HAP-1 (cell line): ENCODE measurements at regions not wholly inside any gene's neighbourhood (a gene's known extent, or its start where the extent isn't known, plus 50 kb on each side); places are given as distances from the start of the nearest gene placed in this dataset.
A peak's percentile ranks its signal among the peaks of the same experiment; 100 is the strongest.

ENCODE experiments used
- DNase-seq, 2 experiments: peaks; one replicate each; pipeline ENCODE4 v3.0.0-alpha.2; 2016 to 2020; ENCODE audit warnings: low spot score in 2 of 2
- H3K27me3 ChIP-seq: fragments of 250-450 bp; sonication (Bioruptor Pico); 2 replicates; pipeline ENCODE4 v1.5.1; 2020; ENCODE audit warnings: low read depth, mild to moderate bottlenecking, moderate library complexity
- H3K36me3 ChIP-seq: fragments of 250-450 bp; sonication (Bioruptor Pico); replicated peaks from 2 replicates; pipeline ENCODE4 v1.5.1; 2020; ENCODE audit warnings: mild to moderate bottlenecking
- H3K4me1 ChIP-seq: fragments of 250-450 bp; sonication (Bioruptor Pico); 2 replicates; pipeline ENCODE4 v1.5.1; 2020; ENCODE audit warnings: mild to moderate bottlenecking
- H3K4me3 ChIP-seq: fragments of 250-450 bp; sonication (Bioruptor Pico); 2 replicates; pipeline ENCODE4 v1.5.1; 2020; ENCODE audit warnings: mild to moderate bottlenecking, moderate library complexity
- H3K9me3 ChIP-seq: fragments of 250-450 bp; sonication (Bioruptor Pico); 2 replicates; pipeline ENCODE4 v1.5.1; 2020; ENCODE audit warnings: mild to moderate bottlenecking, moderate library complexity
- in situ Hi-C: fragments of 300-500 bp; cut with MboI; formaldehyde crosslinking; loops from 3 replicates; pipeline ENCODE4 v1.14.3; 2020; ENCODE audit warnings: low sequenced_read_pairs, inconsistent platforms, mixed read lengths

DNA sequence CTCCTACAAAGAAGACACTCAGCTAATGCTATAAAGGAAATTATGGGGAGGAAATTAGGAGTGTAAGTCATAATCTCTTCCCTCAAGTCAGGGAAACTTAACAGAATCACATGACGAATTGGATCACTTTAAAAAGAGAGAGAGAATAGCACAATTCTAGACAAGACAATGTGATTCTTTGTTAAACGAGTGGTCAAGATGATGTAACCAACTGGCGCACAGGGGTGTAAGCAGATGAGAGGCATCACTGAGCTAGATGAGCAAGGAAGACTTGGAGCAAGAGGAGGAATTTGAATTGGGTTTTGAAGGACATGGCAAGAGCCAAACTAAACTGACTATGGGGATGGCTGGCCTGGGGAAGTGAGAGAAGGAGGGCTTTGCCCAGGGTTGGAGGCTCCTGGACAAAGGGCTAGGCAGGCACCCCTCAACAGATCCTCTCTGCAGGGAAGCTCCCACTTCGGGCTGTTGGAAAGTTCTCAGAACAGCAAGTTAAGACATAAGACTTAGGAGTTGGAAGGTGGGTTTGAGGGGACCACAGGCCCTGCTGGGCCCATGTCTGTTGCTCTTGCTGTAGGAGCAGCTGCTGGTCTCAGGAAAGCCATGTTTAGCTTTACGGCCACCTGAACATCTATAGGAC lies 123.9 kb upstream of the GRIK3 start:
- Histone ChIP-seq H3K9me3 (no peaks in the 10 kb centered on the region), H3K4me3 (no peak overlapping the region), H3K4me1 (no peaks in the 10 kb centered on the region), H3K36me3 (no peaks in the 10 kb centered on the region), H3K27me3 (no peaks in the 10 kb centered on the region)
- in situ Hi-C loops: no loop called here
- no peak for DNase-seq

DNA sequence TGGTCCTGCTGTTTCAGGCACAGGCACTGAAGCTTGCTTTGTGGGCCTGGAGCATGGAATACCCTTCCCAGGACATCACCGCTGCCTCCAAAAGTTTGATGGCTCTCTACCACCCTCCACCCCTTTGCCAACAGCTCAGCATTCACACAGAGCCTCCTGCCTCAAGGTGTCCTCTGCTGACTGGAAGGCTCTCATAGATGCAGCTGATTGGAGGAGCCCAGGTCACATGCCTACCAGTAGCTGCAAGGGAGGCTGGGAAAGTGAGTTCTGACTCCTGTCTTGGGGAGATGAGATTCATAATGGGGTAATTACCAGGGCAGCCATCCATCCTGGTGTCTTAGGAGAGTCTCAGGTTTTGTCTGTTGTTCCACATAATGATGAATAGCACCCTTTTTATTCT lies 124.8 kb upstream of the GRIK3 start:
- H3K4me3 ChIP-seq: no peak overlapping the region
- H3K27me3 ChIP-seq: no peaks in the 10 kb centered on the region
- H3K4me1 ChIP-seq: no peaks in the 10 kb centered on the region
- no peaks in the 10 kb centered on the region for H3K9me3 ChIP-seq
- in situ Hi-C loops: no loop called here
- DNase-seq: no peak
- H3K36me3 ChIP-seq: no peaks in the 10 kb centered on the region

DNA sequence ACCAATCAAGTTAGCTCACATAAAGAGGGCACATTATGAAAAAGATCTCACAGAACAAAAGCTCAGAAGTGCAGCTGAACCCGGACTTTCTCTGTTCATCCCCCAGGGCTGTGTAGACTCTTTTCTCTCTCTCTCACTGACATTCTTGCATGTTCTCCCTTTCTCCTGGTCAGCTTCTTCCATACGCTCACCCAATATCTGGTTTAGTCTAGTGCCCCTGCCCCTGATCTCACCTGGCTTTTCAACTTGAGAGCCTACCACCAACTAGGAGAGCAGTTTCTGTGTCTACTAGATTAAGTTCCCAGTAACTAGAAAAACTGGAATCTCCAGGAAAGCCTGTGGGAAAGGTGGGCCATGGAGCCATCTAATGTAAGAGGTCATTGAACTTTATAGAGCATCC lies 126.9 kb upstream of the GRIK3 start:
- DNase-seq: no peak
- Histone ChIP-seq H3K4me1 (no peaks in the 10 kb centered on the region), H3K4me3 (no peak overlapping the region), H3K27me3 (no peaks in the 10 kb centered on the region), H3K9me3 (no peaks in the 10 kb centered on the region), H3K36me3 (no peaks in the 10 kb centered on the region)
- in situ Hi-C loops: no loop called here

DNA sequence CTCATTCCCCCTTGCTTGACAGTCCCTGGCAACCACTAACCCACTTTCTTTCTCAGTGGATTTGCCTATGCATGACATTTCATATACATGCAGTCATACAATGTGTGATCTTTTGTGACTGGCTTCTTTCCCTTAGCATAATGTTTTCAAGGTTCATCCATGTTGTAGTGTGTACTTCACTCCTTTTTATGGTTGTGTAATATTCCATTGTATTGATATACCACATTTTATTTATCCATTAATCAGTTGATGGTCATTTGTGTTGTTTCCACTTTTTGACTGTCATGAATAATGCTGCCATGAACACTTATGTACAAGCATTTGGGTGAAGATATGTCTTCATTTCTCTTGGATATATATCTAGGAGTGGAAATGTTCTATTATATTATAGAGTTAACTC lies 127.7 kb upstream of the GRIK3 start:
- no peak for DNase-seq
- H3K9me3 ChIP-seq: no peaks in the 10 kb centered on the region
- in situ Hi-C loops: no loop called here
- H3K4me1 ChIP-seq: no peaks in the 10 kb centered on the region
- no peak overlapping the region for H3K4me3 ChIP-seq
- no peaks in the 10 kb centered on the region for H3K27me3 ChIP-seq
- no peaks in the 10 kb centered on the region for H3K36me3 ChIP-seq

DNA sequence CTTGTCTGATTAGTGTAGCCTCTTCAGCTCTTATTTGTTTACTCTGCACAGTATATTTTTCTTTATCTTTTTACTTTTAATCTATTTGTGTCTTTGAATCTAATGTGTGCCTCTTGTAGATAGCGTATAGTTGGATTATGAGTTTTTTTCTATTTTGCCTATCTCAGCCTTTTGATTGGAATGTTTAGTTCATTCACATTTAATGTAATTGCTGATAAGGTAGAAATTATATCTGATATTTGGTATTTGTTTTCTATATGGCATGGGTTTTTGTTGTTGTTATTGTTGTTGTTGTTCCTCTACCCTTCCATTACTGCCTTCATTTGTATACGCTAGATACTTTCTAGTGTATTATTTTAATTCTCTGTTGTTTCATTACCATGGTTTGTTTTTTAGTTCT lies 131.7 kb upstream of the GRIK3 start:
- no peak overlapping the region for H3K4me3 ChIP-seq
- no peaks in the 10 kb centered on the region for H3K9me3 ChIP-seq
- no peaks in the 10 kb centered on the region for H3K27me3 ChIP-seq
- DNase-seq: no peak
- in situ Hi-C loops: no loop called here
- no peaks in the 10 kb centered on the region for H3K36me3 ChIP-seq
- H3K4me1 ChIP-seq: no peaks in the 10 kb centered on the region

DNA sequence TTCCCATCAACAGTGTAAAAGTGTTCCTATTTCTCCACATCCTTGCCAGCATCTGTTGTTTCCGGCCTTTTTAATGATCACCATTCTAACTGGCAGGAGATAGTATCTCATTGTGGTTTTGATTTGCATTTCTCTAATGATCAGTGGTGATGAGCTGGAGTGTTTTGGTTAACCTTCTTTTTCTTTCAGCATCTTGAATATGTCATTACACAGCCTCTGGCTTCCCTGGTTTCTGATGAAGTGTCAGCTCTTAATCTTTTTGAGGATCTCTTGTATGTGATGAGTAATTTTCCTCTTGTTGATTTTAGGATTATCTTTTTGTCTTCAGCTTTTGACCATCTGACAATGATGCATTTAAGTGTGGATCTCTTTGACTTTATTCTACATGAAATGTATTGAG lies 133.2 kb upstream of the GRIK3 start:
- Histone ChIP-seq H3K4me3 (no peak overlapping the region), H3K27me3 (no peaks in the 10 kb centered on the region), H3K36me3 (no peaks in the 10 kb centered on the region), H3K4me1 (no peaks in the 10 kb centered on the region), H3K9me3 (no peaks in the 10 kb centered on the region)
- in situ Hi-C loops: no loop called here
- no peak for DNase-seq

DNA sequence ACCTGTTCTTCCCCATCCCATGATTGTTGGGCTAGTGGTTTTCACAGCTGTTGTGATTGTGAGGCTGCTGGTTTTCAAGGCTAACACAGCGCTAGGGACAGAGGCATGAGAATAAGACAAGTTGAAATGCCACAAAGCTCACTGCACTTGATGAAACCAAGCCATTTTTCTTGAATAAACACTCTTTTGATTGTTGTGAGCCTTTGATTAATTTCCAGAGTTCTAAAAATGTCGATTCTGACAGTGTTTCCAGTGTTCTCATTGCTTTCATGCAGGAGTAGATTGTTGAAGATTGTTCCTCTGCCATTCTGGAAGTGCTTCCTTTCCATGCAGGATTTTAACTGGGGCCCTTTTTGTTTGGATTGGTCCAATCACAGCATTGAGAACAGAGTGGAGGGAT lies 134.9 kb upstream of the GRIK3 start:
- no peaks in the 10 kb centered on the region for H3K36me3 ChIP-seq
- no peaks in the 10 kb centered on the region for H3K27me3 ChIP-seq
- no peaks in the 10 kb centered on the region for H3K4me1 ChIP-seq
- H3K4me3 ChIP-seq: no peak overlapping the region
- DNase-seq: no peak
- H3K9me3 ChIP-seq: no peaks in the 10 kb centered on the region
- in situ Hi-C loops: no loop called here

DNA sequence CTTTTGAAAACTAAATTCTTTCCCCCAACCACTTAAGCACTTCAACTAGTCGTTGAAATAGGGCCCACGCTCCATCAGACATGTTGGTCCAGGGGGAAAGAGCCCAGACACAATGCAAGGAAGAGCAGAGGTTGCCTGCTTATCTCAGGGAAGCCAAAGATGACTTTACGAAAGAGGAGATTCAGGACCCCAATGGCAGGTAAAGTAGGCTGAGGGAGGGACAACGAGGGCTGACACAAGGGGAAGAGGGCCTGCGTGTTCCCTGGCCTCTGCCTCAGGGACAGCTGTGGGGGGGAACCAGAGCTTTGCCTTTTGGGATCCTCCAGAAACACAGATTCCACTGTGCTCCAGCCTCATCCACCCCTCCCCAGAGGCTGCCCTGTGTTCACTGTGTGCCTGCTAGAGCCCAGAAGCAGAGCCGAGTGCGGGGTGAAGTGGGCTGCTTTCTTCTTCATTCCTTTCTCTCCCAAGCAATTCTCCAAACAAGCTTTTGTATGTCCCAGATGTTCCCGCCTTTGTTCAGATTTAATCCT lies 135.5 kb upstream of the GRIK3 start:
- peak in 1 of 2 experiments; percentile 2 for DNase-seq
- Histone ChIP-seq H3K4me1 (no peaks in the 10 kb centered on the region), H3K9me3 (no peaks in the 10 kb centered on the region), H3K4me3 (no peak overlapping the region), H3K36me3 (no peaks in the 10 kb centered on the region), H3K27me3 (no peaks in the 10 kb centered on the region)
- in situ Hi-C loops: no loop called here

DNA sequence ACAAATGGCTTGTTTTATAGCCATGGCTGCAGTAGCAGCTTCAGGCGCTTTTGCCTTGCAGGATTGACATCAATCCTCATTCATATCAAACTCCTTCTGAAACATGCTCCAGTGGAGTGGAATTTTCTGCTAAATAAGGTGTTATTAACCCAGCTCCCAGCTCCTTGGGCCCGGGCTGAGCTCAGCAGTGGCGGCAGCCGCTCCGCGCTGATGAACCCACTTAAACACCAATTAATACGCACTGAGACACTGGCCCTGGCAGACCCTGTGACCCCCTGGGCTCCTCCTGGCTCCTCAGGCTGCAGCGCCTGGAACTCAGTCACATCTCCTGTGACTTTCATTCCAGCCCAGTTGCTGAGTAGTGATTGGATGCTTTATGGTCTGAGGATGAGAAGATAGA lies 137.4 kb upstream of the GRIK3 start:
- in situ Hi-C loops: no loop called here
- Histone ChIP-seq H3K9me3 (no peaks in the 10 kb centered on the region), H3K27me3 (no peaks in the 10 kb centered on the region), H3K4me1 (no peaks in the 10 kb centered on the region), H3K4me3 (no peak overlapping the region), H3K36me3 (no peaks in the 10 kb centered on the region)
- no peak for DNase-seq

DNA sequence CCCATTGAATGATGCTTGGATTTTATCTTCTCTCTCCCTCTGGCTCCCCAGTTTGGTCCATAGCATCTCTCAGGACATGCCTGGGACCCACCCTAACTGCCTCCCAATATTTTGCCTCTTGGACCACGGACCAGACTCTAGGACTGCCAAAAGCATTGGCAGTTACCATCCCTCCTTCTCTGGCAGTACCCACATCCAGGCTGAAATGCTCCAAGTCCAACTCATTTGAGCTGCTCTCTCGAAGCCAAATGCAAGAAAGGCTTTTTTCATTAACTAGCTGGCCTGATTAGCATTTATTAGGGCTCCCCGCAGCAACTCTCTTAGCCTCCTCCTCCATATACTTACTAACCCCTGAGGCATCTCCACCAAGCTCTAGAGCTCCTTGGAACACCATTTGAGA lies 140.0 kb upstream of the GRIK3 start:
- in situ Hi-C loops: no loop called here
- H3K4me1 ChIP-seq: no peaks in the 10 kb centered on the region
- H3K4me3 ChIP-seq: no peak overlapping the region
- no peaks in the 10 kb centered on the region for H3K27me3 ChIP-seq
- no peaks in the 10 kb centered on the region for H3K36me3 ChIP-seq
- no peaks in the 10 kb centered on the region for H3K9me3 ChIP-seq
- DNase-seq: no peak

DNA sequence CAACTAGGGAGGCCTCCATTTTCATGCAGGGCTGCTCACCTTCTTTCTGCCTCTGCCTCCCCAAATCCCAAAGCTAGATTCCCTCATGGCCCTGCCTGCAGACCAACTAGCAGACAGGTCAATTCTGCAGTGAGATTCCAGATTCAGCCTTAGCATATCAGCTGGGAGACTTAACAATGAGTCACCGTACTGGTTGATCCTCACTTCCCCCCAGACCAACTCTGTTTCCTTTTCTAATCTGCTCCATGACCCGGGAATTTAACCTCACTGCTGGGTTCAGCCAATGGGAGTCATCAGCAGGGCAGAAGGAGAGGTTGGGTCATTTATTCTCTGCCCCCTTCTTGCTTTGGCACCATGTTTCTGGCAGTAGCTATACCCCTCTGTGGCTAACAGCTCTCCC lies 140.6 kb upstream of the GRIK3 start:
- Histone ChIP-seq H3K27me3 (no peaks in the 10 kb centered on the region), H3K4me3 (no peak overlapping the region)
- in situ Hi-C loops: no loop called here

DNA sequence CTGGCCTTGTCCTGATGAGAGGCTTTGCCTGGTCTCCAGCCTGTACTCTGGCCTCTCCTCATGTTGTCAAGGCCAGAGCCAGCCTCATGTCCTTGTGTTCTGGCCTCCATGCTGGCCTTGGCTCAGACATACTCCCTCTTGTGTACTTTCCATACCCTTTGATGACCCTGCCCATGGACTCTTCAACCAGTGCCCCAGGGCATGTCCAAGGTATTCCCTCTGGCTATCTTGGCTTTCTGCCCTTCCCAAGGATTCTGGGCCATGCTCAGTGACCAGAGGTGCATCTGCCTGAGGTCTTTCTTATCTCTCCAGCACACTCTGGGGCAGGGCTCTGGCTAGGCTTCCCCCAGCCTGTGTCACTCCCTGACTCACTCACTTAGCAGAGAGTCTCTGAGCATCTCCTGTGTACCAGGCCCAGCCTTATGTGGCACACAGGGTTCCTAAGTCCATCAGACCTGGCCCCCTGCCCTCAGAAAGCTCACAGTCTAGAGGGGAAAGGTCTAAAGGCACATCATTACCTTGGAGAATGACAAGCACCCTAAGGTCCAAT lies 141.4 kb upstream of the GRIK3 start:
- Histone ChIP-seq H3K36me3 (no peaks in the 10 kb centered on the region), H3K27me3 (no peaks in the 10 kb centered on the region), H3K4me1 (no peaks in the 10 kb centered on the region), H3K9me3 (no peaks in the 10 kb centered on the region), H3K4me3 (no peak overlapping the region)
- in situ Hi-C loops: no loop called here
- DNase-seq: no peak

More for the DNA sequence above, 140.6 kb upstream of the GRIK3 start:
- no peaks in the 10 kb centered on the region for H3K9me3 ChIP-seq
- DNase-seq: no peak
- H3K36me3 ChIP-seq: no peaks in the 10 kb centered on the region
- no peaks in the 10 kb centered on the region for H3K4me1 ChIP-seq

DNA sequence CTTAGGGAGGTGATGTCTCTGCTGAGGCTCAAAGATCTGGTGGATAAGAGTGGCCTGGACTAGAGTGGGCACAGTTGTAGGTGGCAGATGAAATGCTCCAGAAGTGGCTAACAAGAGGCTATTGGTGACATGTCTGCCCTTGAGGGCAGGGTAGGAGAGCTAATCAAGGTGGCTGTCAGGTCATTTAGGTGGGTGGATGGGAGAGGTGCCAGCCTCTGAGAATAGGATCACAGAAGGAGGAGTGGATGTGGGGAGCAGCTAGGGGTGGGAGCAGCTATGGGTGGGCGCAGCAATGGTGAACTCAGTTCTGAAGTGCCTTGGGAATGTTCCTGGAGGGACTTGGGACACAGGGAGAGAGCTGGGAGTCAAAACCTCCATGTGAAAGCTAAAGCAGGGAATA lies 142.0 kb upstream of the GRIK3 start:
- H3K4me3 ChIP-seq: no peak overlapping the region
- in situ Hi-C loops: no loop called here
- H3K4me1 ChIP-seq: no peaks in the 10 kb centered on the region
- no peak for DNase-seq
- no peaks in the 10 kb centered on the region for H3K36me3 ChIP-seq
- H3K27me3 ChIP-seq: no peaks in the 10 kb centered on the region
- no peaks in the 10 kb centered on the region for H3K9me3 ChIP-seq

DNA sequence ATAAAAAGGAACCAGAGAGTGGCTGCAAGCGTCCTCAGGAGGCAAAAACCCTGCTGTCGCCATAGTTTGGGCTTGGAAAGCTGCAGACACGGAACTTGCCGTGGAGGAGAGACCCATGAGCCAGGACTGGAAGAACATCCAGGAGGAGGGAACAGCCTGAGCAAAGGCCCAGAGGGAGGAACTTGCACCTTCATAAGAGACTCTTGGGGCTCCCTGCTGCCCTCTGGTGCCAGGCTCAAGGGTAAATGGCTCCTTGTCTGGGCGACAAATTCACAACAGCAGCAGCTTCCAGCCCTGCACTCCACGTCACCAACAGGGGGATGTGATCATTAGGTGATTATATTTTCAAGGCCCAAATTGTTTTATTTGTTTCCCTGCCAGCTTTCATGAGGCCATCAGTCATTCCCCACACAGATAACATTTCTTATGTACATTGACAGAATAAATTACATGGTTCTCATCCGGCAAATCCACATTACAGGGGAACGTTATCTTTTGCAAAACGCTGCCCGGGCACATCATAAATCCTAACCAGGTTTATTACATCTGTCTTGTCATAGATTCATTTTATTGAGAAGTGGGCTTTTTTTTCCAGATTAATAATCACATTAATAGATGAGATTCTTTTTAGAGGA lies 143.0 kb upstream of the GRIK3 start:
- H3K4me1 ChIP-seq: no peaks in the 10 kb centered on the region
- H3K27me3 ChIP-seq: no peaks in the 10 kb centered on the region
- no peaks in the 10 kb centered on the region for H3K36me3 ChIP-seq
- in situ Hi-C loops: no loop called here
- DNase-seq: peak in 1 of 2 experiments; percentile 31
- no peaks in the 10 kb centered on the region for H3K9me3 ChIP-seq
- H3K4me3 ChIP-seq: no peak overlapping the region
